SK-N-SH (cell line): ENCODE measurements at regions not wholly inside any gene's neighbourhood (a gene's known extent, or its start where the extent isn't known, plus 50 kb on each side); places are given as distances from the start of the nearest gene placed in this dataset.

Source experiments
- CTCF ChIP-seq: fragments of 200-600 bp; sonication (generic); IDR thresholded peaks from 2 replicates; pipeline ENCODE4 v1.6.1; 2017; ENCODE audit warnings: antibody characterized with exemption, mild to moderate bottlenecking, moderate library complexity
- EZH2phosphoT487 ChIP-seq: fragments of 200-600 bp; sonication (generic); IDR thresholded peaks from 2 replicates; pipeline ENCODE4 v1.6.1; 2017; ENCODE audit warnings: low read depth, mixed run types, mild to moderate bottlenecking, antibody characterized with exemption, moderate library complexity, borderline replicate concordance
- FOXM1 ChIP-seq: IDR thresholded peaks from 2 replicates; pipeline ENCODE4 v1.4.0; 2012; ENCODE audit warnings: low read depth, mild to moderate bottlenecking

GRCh38 chr9:70474413-70474812 is 60.0 kb upstream of the KLF9 start:
- TF ChIP-seq CTCF (no peak), FOXM1 (no peak), EZH2phosphoT487 (no peak)
